OCI-LY3 (cell line): ENCODE measurements at regions not wholly inside any gene's neighbourhood (a gene's known extent, or its start where the extent isn't known, plus 50 kb on each side); places are given as distances from the start of the nearest gene placed in this dataset.

Experiments used
- EZH2phosphoT487 ChIP-seq: fragments of 200-600 bp; shearing (Covaris generic); IDR thresholded peaks from 2 replicates; pipeline ENCODE4 v1.6.1; 2018; ENCODE audit warnings: antibody characterized with exemption, mixed run types, low read depth
- TF ChIP-seq, protein P1 (sequence below): fragments of 200-600, 300-600 bp; sonication (generic); IDR thresholded peaks from 2 replicates; pipeline ENCODE4 v1.5.1; 2014; ENCODE audit warnings: antibody characterized with exemption, low read length, low read depth

- TF ChIP-seq, protein P1, sequence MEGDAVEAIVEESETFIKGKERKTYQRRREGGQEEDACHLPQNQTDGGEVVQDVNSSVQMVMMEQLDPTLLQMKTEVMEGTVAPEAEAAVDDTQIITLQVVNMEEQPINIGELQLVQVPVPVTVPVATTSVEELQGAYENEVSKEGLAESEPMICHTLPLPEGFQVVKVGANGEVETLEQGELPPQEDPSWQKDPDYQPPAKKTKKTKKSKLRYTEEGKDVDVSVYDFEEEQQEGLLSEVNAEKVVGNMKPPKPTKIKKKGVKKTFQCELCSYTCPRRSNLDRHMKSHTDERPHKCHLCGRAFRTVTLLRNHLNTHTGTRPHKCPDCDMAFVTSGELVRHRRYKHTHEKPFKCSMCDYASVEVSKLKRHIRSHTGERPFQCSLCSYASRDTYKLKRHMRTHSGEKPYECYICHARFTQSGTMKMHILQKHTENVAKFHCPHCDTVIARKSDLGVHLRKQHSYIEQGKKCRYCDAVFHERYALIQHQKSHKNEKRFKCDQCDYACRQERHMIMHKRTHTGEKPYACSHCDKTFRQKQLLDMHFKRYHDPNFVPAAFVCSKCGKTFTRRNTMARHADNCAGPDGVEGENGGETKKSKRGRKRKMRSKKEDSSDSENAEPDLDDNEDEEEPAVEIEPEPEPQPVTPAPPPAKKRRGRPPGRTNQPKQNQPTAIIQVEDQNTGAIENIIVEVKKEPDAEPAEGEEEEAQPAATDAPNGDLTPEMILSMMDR: no peak
- TF ChIP-seq EZH2phosphoT487: no peak
These were observed 351.2 kb downstream of the MATN1 start for GRCh38 chr1:30371888-30372791.
